NAMALWA (cell line): ENCODE measurements at regions not wholly inside any gene's neighbourhood (a gene's known extent, or its start where the extent isn't known, plus 50 kb on each side); places are given as distances from the start of the nearest gene placed in this dataset.
"Not testable (repeated sequence)": the region's sequence is repeated elsewhere in the genome, so short reads cannot be mapped to it uniquely, and the experiment has no call there.

Experiments
- DNase-seq: peaks from one replicate; pipeline ENCODE4 v3.0.0-alpha.2; 2015; ENCODE audit warnings: low spot score

GRCh38 chr12:84397263-84397662 lies 515.3 kb downstream of the SLC6A15 start:
- peak; percentile 7 for DNase-seq

GRCh38 chr12:84391176-84391575 lies 521.4 kb downstream of the SLC6A15 start:
- not testable (repeated sequence) for DNase-seq

GRCh38 chr12:84384384-84384783 lies 528.2 kb downstream of the SLC6A15 start:
- no peak for DNase-seq

- not testable (repeated sequence) for DNase-seq
These were observed 530.1 kb downstream of the SLC6A15 start for GRCh38 chr12:84382486-84382885.

GRCh38 chr12:84376320-84376719 lies 536.3 kb downstream of the SLC6A15 start:
- DNase-seq = no peak

GRCh38 chr12:84375449-84376170 lies 537.0 kb downstream of the SLC6A15 start:
- no peak for DNase-seq

DNA sequence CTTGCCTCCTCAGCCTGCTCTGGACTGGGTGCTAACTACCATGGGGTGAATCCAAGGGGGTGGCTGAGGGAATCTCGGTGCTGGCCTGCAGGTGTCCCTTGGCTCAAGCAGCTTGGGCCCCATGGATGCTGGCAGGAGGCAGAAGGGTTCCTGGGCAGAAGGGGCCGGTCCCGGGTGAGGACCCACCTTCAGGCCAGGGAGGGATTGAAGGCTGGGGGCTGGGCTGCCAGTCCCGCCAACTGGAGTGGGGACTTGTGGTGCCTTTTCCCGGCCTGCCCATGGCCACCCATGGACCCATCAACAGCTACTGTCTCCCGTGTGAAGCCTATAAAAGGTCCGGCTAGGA lies 550.1 kb downstream of the SLC6A15 start:
- DNase-seq = no peak

DNA sequence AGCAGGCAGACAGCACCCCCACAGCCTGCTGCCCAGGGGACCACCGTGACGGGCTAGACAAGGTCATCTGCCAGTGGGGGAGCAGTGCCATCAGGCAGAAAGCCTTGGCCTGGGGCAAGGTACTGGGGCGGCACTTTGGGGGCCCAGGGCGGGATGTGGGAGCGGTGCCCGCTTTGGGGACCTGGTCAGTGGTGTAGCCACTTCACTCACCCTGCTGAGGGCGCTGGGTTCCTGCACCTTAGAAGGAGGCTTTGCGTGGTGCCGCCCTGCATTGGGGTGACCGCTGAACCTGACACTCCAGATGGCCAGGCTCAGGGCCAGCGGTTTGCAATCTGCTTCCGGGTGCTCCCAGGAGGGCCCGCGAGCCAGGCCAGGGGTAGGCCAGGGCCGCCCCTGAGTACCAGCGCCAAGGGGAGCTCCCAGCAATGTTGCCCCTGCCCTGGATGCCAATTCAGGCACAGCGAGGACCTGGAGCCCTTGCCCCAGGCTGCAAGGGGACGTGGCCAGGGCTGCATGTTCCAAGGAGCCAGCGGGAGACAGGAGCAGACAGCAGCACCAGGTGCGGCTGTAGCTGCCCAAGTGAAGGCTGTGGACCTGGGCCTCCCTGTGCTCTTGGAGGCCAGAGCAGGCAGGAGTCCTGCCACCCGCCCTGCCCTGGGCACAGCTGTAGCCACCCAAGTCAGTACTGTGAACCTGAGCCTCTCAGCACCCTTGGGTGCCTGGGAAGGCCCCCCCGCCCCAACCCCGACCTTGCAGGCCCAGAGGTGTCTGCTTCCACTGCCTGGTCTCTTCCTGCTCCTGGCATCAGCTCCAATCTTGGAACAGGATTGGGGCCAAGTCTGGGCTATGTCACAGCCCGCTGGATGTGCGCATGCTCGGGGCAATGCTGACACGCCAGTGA lies 550.7 kb downstream of the SLC6A15 start:
- no peak for DNase-seq

- DNase-seq = no peak
These were observed 555.3 kb downstream of the SLC6A15 start for GRCh38 chr12:84357314-84357713.

- DNase-seq = no peak
These were observed 556.4 kb downstream of the SLC6A15 start for GRCh38 chr12:84356224-84356623.

DNA sequence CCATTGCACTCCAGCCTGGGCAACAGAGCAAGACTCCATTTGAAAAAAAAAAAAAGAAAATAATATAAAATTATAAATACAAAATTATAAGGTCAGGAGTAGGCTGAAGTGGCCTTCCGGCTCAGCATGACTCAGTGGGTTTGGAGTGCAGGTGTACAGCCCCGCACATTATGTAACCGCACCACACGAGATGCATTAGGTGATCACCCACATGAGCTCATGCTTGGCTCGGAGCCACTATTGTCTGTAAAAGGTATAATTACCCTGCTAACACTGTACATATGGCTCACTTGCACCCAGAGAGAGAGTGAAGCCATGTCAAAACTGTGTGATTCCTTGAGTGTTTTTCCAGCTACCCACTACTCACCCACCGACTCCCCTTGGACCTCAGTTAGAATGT lies 557.0 kb downstream of the SLC6A15 start:
- DNase-seq = no peak

DNA sequence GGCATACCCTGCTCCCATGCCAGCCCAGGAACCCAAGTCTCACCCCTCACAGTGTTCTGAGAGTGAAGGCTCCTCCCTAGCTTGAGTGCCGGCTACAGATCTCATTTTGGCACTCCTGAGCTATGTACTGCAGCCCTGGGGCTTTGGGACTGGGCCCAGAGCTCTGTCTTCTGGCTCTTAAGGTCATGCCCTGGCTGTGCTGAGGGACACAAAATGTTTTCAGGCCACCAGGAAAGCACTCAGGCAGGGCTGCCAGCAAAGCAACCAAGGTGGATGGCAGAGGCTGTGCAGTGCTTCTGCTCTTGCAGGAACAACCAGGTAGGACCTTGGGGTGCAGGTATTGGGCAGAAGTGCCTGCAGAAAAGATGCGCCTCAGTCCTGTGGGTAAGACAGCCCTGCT lies 564.0 kb downstream of the SLC6A15 start:
- no peak for DNase-seq

DNA sequence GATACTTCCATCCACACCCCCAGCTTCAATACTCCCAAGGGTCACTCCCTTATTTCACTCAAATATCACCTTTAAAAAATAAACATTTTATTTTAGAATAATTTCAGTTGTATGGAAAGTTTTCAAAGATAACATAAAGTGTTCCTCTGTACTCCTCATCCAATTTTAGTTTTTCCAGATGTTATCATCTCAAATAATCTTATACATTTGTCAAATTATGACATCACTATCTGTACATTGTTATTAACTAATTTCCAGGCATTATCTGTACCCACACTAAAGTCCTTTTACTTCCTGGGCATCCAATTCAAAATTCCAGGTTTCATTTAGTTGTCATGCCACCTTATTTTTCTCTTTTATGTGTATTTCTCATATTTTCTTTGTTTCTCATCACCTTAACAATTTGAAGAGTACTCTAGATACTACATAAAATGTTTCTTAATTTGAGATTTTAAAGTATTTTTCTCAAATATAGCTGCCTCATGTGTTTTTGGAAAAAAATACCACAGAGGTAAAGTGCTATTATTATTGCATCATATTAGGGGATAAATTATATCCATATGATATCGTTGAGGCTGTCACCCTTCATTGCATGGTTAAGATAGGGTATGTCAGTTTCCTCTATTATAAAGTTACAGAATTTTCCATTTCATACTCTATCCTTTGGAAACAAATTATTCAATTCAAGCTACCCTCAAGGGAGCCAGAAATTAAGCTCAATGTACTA lies 571.0 kb downstream of the SLC6A15 start:
- DNase-seq = no peak

DNA sequence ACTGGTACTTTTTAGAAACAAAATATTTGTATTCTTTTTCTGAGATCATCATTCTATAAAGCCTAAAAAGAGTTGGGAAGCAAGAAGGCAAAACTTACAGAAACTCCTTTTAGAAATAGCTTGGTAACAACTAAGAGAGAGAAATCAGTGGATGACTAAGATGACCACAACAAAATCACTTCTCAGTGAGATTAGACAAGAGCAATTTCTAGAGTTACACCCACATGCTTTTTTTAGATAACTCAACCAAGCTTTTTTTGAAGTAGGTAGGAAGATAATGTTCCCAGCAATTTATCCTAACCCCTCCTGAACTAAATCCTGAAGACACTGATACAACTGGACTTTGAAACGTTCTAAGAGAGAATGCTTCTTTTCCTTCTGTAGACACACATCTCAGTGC lies 576.4 kb downstream of the SLC6A15 start:
- DNase-seq = no peak

GRCh38 chr12:84329938-84330337 lies 582.7 kb downstream of the SLC6A15 start:
- no peak for DNase-seq

GRCh38 chr12:84315926-84316325 lies 596.7 kb downstream of the SLC6A15 start:
- no peak for DNase-seq

DNA sequence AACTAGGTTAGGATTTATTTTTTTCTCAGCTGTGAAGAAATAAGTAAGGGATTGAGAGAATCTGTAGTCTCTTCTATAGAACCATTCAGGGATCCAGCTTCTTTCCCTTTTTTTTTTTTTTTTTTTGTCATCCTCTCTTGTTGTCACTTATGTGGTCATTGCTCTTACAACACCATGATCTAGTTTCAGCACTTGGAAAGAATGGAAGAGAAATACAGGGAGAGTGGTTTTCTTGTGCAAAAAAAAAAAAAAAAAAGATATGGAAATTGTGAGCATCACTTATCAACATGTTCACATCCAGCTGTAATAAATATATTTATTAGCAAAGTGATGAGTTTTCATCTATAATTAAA lies 599.3 kb downstream of the SLC6A15 start:
- DNase-seq = no peak

GRCh38 chr12:84308211-84308610 lies 604.4 kb downstream of the SLC6A15 start:
- DNase-seq = no peak

GRCh38 chr12:84305144-84305543 lies 607.5 kb downstream of the SLC6A15 start:
- DNase-seq = no peak

DNA sequence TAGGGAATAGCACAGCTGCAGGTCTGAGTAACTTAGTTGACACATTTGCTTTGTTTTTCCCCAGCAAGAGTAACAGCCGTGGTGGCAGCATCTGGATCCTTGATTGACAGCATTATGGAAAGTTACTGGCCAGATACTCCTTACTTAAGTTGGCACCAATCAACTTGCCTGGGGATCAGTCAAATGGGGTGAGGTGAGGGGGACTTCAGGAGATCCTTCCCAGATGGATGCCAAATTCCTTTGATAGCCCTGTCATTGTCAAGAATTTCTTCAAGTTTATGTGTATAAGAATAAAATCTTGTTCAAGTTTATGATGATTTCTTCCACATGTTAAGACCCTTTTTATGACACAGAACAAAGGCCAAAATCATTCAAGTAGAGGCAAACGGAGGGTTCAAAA lies 618.4 kb downstream of the SLC6A15 start:
- DNase-seq = no peak

DNA sequence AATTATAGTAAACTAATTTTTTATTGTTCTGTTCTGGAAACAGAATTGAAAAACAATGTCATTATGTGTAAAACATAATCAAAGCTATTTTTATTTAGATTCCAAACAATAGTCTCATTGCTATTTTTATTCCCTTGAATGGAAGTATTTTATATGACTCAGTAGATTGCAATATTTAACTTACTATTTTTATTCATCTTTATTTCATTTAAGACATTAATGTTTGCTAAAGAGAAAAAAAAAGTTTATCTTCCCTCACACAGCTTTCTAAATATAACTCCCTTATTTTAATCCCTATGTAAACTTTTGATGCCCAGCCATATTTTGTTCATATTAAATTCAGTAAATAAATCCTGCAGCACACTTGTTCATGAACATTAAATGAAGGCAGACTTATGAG lies 622.4 kb downstream of the SLC6A15 start:
- DNase-seq = no peak

- no peak for DNase-seq
These were observed 634.6 kb downstream of the SLC6A15 start for GRCh38 chr12:84277986-84278385.

- no peak for DNase-seq
These were observed 636.4 kb downstream of the SLC6A15 start for GRCh38 chr12:84276215-84276614.
